Adrenal gland (tissue), 9 donors: ENCODE measurements at regions not wholly inside any gene's neighbourhood (a gene's known extent, or its start where the extent isn't known, plus 50 kb on each side); places are given as distances from the start of the nearest gene placed in this dataset.

Experiments used
- DNase-seq, 7 donors: peaks; one replicate each; pipeline ENCODE4 v3.0.0-alpha.2; 2019 to 2020
- H3K27ac ChIP-seq, 5 donors: fragments of 200-600 bp; sonication (generic) in 4 of 5; 1 replicate in 3 of 5; 2 replicates in 2 of 5; pipeline versions ENCODE4 v1.5.1 to v1.8.0; 2016 to 2020; ENCODE audit warnings: mild to moderate bottlenecking in 1 of 5
- H3K27me3 ChIP-seq: fragments of 200-600 bp; 2 replicates; pipeline ENCODE4 v1.8.0; 2021
- H3K36me3 ChIP-seq, 2 donors: fragments of 200-600 bp; replicated peaks in 1 of 2; 1 replicate in 1 of 2; 2 replicates in 1 of 2; pipeline versions ENCODE4 v1.5.1 to v1.8.0; 2018 to 2022
- H3K4me1 ChIP-seq, 2 donors: fragments of 200-600 bp; replicated peaks in 1 of 2; 1 replicate in 1 of 2; 2 replicates in 1 of 2; pipeline versions ENCODE4 v1.5.1 to v1.8.0; 2018 to 2021
- H3K4me3 ChIP-seq, 4 donors: fragments of 200-600 bp; sonication (generic) in 3 of 4; one replicate each; pipeline ENCODE4 v1.5.1; 2016 to 2018
- H3K9me3 ChIP-seq, 3 donors: fragments of 200-600 bp; sonication (generic) in 1 of 3; replicated peaks in 1 of 3; 1 replicate in 2 of 3; 2 replicates in 1 of 3; pipeline versions ENCODE4 v1.5.1 to v1.8.0; 2016 to 2021
- CTCF ChIP-seq, 6 experiments: fragments of 450-650 bp in 4 of 6; fragments of 200-600 bp in 2 of 6; sonication (generic) in 1 of 6; IDR thresholded peaks; 1 replicate in 5 of 6; 2 replicates in 1 of 6; pipeline versions ENCODE4 v1.5.1 to v1.8.0; 2016 to 2021; ENCODE audit warnings: antibody characterized with exemption in 6 of 6, mild to moderate bottlenecking in 2 of 6, moderate library complexity in 1 of 6
- POLR2A ChIP-seq, 2 donors: fragments of 450-650 bp; IDR thresholded peaks; one replicate each; pipeline ENCODE4 v1.6.1; 2017; ENCODE audit warnings: antibody characterized with exemption in 2 of 2, mild to moderate bottlenecking in 2 of 2, moderate library complexity in 1 of 2
- WGBS, 4 donors: extraction: QIAGEN DNeasy Blood & Tissue Kit in 2 of 4; methylation state at CpG; one replicate each; pipeline versions ENCODE4 v1.1.5 to v1.1.7; 2013 to 2017; 5-methylcytosine and 5-hydroxymethylcytosine counted together
- intact Hi-C, 2 donors: fragments of 100-400 bp; cut with DNase I; formaldehyde crosslinking; loops; one replicate each; pipeline versions ENCODE4 v1.14.1 to v1.15.0; 2022 to 2023
- donor health status: healthy with polysubstance abuse.
- donor health status: Bipolar disorder and iron deficiency.
- donor health status: DM: yes; HTN: yes; CAD: no.
- donor health status: DM: no; HTN: no; CAD: no.
- donor health status: DM: no; HTN: no; CAD: no.

GRCh38 chr5:142532781-142533176 is 153.1 kb downstream of the FGF1 start:
- Histone ChIP-seq H3K9me3 (no peaks in the 10 kb centered on the region), H3K27ac (no peak overlapping the region), H3K4me1 (no peaks in the 10 kb centered on the region), H3K36me3 (no peaks in the 10 kb centered on the region), H3K4me3 (no peak overlapping the region), H3K27me3 (no peaks in the 10 kb centered on the region)
- TF ChIP-seq CTCF (IDR thresholded peaks at IDR 0.05): no peak
- TF ChIP-seq POLR2A (IDR thresholded peaks at IDR 0.05): no peak
- WGBS, 4 donors: 69 to 87% (median 79%) methylated on average over 4 of the region's 4 CpGs
- DNase-seq: no peak
- intact Hi-C loops: no loop called here

- DNase-seq: no peak
- H3K36me3 ChIP-seq: no peaks in the 10 kb centered on the region
- no peaks in the 10 kb centered on the region for H3K9me3 ChIP-seq
- no peak overlapping the region for H3K4me3 ChIP-seq
- intact Hi-C loops: no loop called here
- 71 to 77% (median 73%) methylated on average over 9 of the region's 9 CpGs for WGBS, 4 donors
- no peak overlapping the region for H3K27ac ChIP-seq
- H3K4me1 ChIP-seq: no peaks in the 10 kb centered on the region
- H3K27me3 ChIP-seq: no peaks in the 10 kb centered on the region
- TF ChIP-seq CTCF (IDR thresholded peaks at IDR 0.05) (no peak), POLR2A (IDR thresholded peaks at IDR 0.05) (no peak)
Observed at GRCh38 chr5:142531977-142532780, 153.7 kb downstream of the FGF1 start.

- Histone ChIP-seq H3K9me3 (no peaks in the 10 kb centered on the region), H3K27ac (no peak overlapping the region), H3K36me3 (no peaks in the 10 kb centered on the region), H3K4me3 (no peak overlapping the region), H3K4me1 (no peaks in the 10 kb centered on the region), H3K27me3 (no peaks in the 10 kb centered on the region)
- DNase-seq: no peak
- no peak for TF ChIP-seq CTCF (IDR thresholded peaks at IDR 0.05)
- no peak for TF ChIP-seq POLR2A (IDR thresholded peaks at IDR 0.05)
- intact Hi-C loops: no loop called here
- 93 to 97% (median 96%) methylated on average over 4 of the region's 4 CpGs for whole genome bisulfite sequencing, 4 donors
Observed at GRCh38 chr5:142530904-142531303, 155.0 kb downstream of the FGF1 start.

GRCh38 chr5:142529626-142530278 is 156.1 kb downstream of the FGF1 start:
- no peaks in the 10 kb centered on the region for H3K27me3 ChIP-seq
- H3K9me3 ChIP-seq: no peaks in the 10 kb centered on the region
- no peak for DNase-seq
- H3K36me3 ChIP-seq: no peaks in the 10 kb centered on the region
- intact Hi-C loops: no loop called here
- TF ChIP-seq CTCF (IDR thresholded peaks at IDR 0.05): no peak
- no peak for TF ChIP-seq POLR2A (IDR thresholded peaks at IDR 0.05)
- WGBS, 4 donors: 92 to 96% (median 95%) methylated on average over 4 of the region's 4 CpGs
- no peak overlapping the region for H3K27ac ChIP-seq
- no peak overlapping the region for H3K4me3 ChIP-seq
- no peaks in the 10 kb centered on the region for H3K4me1 ChIP-seq
